ENCODE measurements at regions not wholly inside any gene's neighbourhood (a gene's known extent, or its start where the extent isn't known, plus 50 kb on each side); places are given as distances from the start of the nearest gene placed in this dataset.

- Histone ChIP-seq H3K9me3 (peaks cover 0 to 4% (median 0%) of the 10 kb centered on the region in 3 donors), H3K27ac (no peak overlapping the region), H3K27me3 (peaks cover 13% of the 10 kb centered on the region), H3K4me1 (no peaks in the 10 kb centered on the region), H3K36me3 (no peaks in the 10 kb centered on the region), H3K4me3 (no peak overlapping the region)
- TF ChIP-seq EP300 (IDR thresholded peaks at IDR 0.05) (no peak), POLR2A (IDR thresholded peaks at IDR 0.05) (no peak), CTCF (IDR thresholded peaks at IDR 0.05) (no peak), POLR2AphosphoS5 (IDR thresholded peaks at IDR 0.05) (no peak)
- 0% methylated on average over 1 of the region's 1 CpG; no CpG with 5 or more reads in 1 of the 2 donors for WGBS, 2 donors (ENCODE audit: low coverage in 1 of 2)
- no peak for ATAC-seq
These were observed 97.7 kb upstream of the ZPBP start for GRCh38 chr7:50190776-50191175.

DNA sequence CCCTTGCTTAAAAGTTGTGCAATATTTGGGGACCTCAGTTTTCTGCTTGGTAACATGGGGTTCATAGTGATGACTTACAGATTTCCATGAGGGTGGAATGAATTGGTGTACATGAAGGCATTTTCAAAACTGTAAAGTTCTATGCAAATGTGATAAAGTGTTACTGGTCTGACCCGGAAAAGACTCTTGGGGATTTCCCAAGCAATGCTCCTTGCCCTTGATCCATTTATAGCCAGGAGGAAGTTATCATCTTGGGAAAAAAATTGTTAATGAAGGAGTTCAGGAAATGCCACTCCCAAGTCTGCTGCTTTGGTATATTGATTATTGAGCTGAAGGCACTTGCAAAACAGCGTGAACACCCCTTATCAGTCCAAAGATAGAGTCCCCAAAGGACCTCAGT is 96.3 kb upstream of the ZPBP start:
- Histone ChIP-seq H3K36me3 (no peaks in the 10 kb centered on the region), H3K9me3 (peaks cover 0 to 4% (median 0%) of the 10 kb centered on the region in 3 donors), H3K4me3 (no peak overlapping the region), H3K27me3 (peaks cover 13% of the 10 kb centered on the region), H3K4me1 (no peaks in the 10 kb centered on the region), H3K27ac (no peak overlapping the region)
- WGBS, 2 donors (ENCODE audit: low coverage in 1 of 2), result 70 to 80% methylated on average over 1 of the region's 2 CpGs
- ATAC-seq, result no peak
- TF ChIP-seq POLR2A (IDR thresholded peaks at IDR 0.05), result no peak
- no peak for TF ChIP-seq CTCF (IDR thresholded peaks at IDR 0.05)
- TF ChIP-seq POLR2AphosphoS5 (IDR thresholded peaks at IDR 0.05), result no peak
- TF ChIP-seq EP300 (IDR thresholded peaks at IDR 0.05), result no peak

GRCh38 chr7:50185951-50186682 is 93.1 kb upstream of the ZPBP start:
- Histone ChIP-seq H3K36me3 (no peaks in the 10 kb centered on the region), H3K4me1 (no peaks in the 10 kb centered on the region), H3K27me3 (no peaks in the 10 kb centered on the region), H3K27ac (no peak overlapping the region), H3K9me3 (peaks cover 0 to 4% (median 0%) of the 10 kb centered on the region in 3 donors), H3K4me3 (no peak overlapping the region)
- WGBS, 2 donors (ENCODE audit: low coverage in 1 of 2), result 72 to 94% methylated on average over 3 to 8 of the region's 8 CpGs
- no peak for TF ChIP-seq POLR2AphosphoS5 (IDR thresholded peaks at IDR 0.05)
- no peak for TF ChIP-seq EP300 (IDR thresholded peaks at IDR 0.05)
- no peak for TF ChIP-seq POLR2A (IDR thresholded peaks at IDR 0.05)
- TF ChIP-seq CTCF (IDR thresholded peaks at IDR 0.05), result no peak
- ATAC-seq, result no peak

GRCh38 chr7:50185208-50185607 is 92.2 kb upstream of the ZPBP start:
- Histone ChIP-seq H3K4me1 (no peaks in the 10 kb centered on the region), H3K36me3 (no peaks in the 10 kb centered on the region), H3K27ac (no peak overlapping the region), H3K9me3 (peaks cover 0 to 4% (median 0%) of the 10 kb centered on the region in 3 donors), H3K27me3 (no peaks in the 10 kb centered on the region), H3K4me3 (no peak overlapping the region)
- WGBS, 2 donors (ENCODE audit: low coverage in 1 of 2), result 78 to 85% methylated on average over 2 to 4 of the region's 4 CpGs
- ATAC-seq, result no peak
- no peak for TF ChIP-seq CTCF (IDR thresholded peaks at IDR 0.05)
- TF ChIP-seq POLR2A (IDR thresholded peaks at IDR 0.05), result no peak
- no peak for TF ChIP-seq POLR2AphosphoS5 (IDR thresholded peaks at IDR 0.05)
- no peak for TF ChIP-seq EP300 (IDR thresholded peaks at IDR 0.05)
